Endothelial cell of umbilical vein (primary cell): ENCODE measurements at regions not wholly inside any gene's neighbourhood (a gene's known extent, or its start where the extent isn't known, plus 50 kb on each side); places are given as distances from the start of the nearest gene placed in this dataset.

Experiments used
- BruUV-seq: library from RNA; stranded (reverse); fragments of 400-500 nt; replicated peaks from 2 replicates; lab custom pipeline; 2021; lab: Mats Ljungman, UMichigan
- CTCF ChIA-PET: fragments of 300-600, 350-600 bp; sonication (Branson Sonifier 250); formaldehyde crosslinking; loops from one replicate; lab custom pipeline; 2021; ENCODE audit warnings: antibody characterized with exemption, inconsistent platforms; lab: Charles Lee
- POLR2A ChIA-PET: fragments of 300-600, 350-600 bp; sonication (Branson Sonifier 250); formaldehyde crosslinking; loops from one replicate; lab custom pipeline; 2021; ENCODE audit warnings: antibody characterized with exemption, inconsistent platforms; lab: Charles Lee
- DNase-seq: peaks from one replicate; pipeline ENCODE4 v3.0.0-alpha.2; 2011; ENCODE audit warnings: low read depth, low spot score
- FAIRE-seq: peaks from 2 replicates; lab custom pipeline; 2011; peaks lifted over from hg19 to GRCh38; lab: Jason Lieb, UNC
- H2AFZ ChIP-seq: 2 replicates; pipeline ENCODE4 v1.6.0; 2012; ENCODE audit warnings: low read depth, low read length, control low read depth, inconsistent platforms
- H3K27ac ChIP-seq: 2 replicates; pipeline ENCODE4 v1.5.1; 2011; ENCODE audit warnings: low read depth, mild to moderate bottlenecking, control low read depth, low read length, moderate library complexity; ENCODE audit not compliant: insufficient read depth
- H3K27me3 ChIP-seq, 2 experiments: 2 replicates each; pipeline versions ENCODE4 v1.6.0 to v1.6.1; 2011; ENCODE audit warnings: low read length in 2 of 2, mixed read lengths in 1 of 2; ENCODE audit not compliant: control insufficient read depth in 2 of 2, insufficient read depth in 2 of 2
- H3K36me3 ChIP-seq, 2 experiments: 2 replicates in 1 of 2; 3 replicates in 1 of 2; pipeline ENCODE4 v1.5.1; 2011; ENCODE audit warnings: low read length in 2 of 2, mild to moderate bottlenecking in 1 of 2, moderate library complexity in 1 of 2; ENCODE audit not compliant: control insufficient read depth in 2 of 2, insufficient read depth in 2 of 2; ENCODE audit errors: extremely low read depth in 1 of 2
- H3K4me1 ChIP-seq: 3 replicates; pipeline ENCODE4 v1.5.1; 2011; ENCODE audit warnings: mild to moderate bottlenecking, low read length; ENCODE audit not compliant: control insufficient read depth, insufficient read depth; ENCODE audit errors: extremely low read depth
- H3K4me2 ChIP-seq: 2 replicates; pipeline ENCODE4 v1.6.1; 2011; ENCODE audit warnings: low read length, control low read depth, mixed read lengths; ENCODE audit not compliant: insufficient read depth
- H3K4me3 ChIP-seq, 3 experiments: fragments of 200-600 bp in 1 of 3; sonication (generic), shearing (Covaris generic) in 1 of 3; replicated peaks in 1 of 3; 2 replicates each; pipeline ENCODE4 v1.5.1; 2011 to 2016; ENCODE audit warnings: control low read depth in 3 of 3, low read length in 3 of 3, mild to moderate bottlenecking in 2 of 3, inconsistent platforms in 1 of 3, low read depth in 1 of 3, moderate library complexity in 1 of 3; ENCODE audit not compliant: insufficient read depth in 1 of 3
- H3K79me2 ChIP-seq: 2 replicates; pipeline ENCODE4 v1.6.0; 2012; ENCODE audit warnings: low read length, inconsistent platforms; ENCODE audit not compliant: control insufficient read depth, insufficient read depth
- H3K9ac ChIP-seq: replicated peaks from 2 replicates; pipeline ENCODE3; 2011; ENCODE audit warnings: low read length, control low read depth; ENCODE audit not compliant: insufficient read depth; ENCODE audit errors: extremely low read depth
- H3K9me1 ChIP-seq: replicated peaks from 3 replicates; pipeline ENCODE4 v1.6.0; 2011; ENCODE audit warnings: mild to moderate bottlenecking, low read length; ENCODE audit not compliant: control insufficient read depth, insufficient read depth; ENCODE audit errors: extremely low read depth
- H3K9me3 ChIP-seq: replicated peaks from 2 replicates; pipeline ENCODE4 v1.5.1; 2012; ENCODE audit warnings: low read length, inconsistent platforms; ENCODE audit not compliant: control insufficient read depth, insufficient read depth
- H4K20me1 ChIP-seq: replicated peaks from 2 replicates; pipeline ENCODE3; 2011; ENCODE audit warnings: mild to moderate bottlenecking, low read length; ENCODE audit not compliant: control insufficient read depth, insufficient read depth; ENCODE audit errors: extremely low read depth
- CTCF ChIP-seq, 2 donors: IDR thresholded peaks; 1 replicate in 1 of 2; 2 replicates in 1 of 2; pipeline ENCODE4 v1.5.1; 2011; ENCODE audit warnings: low read length in 2 of 2, mild to moderate bottlenecking in 2 of 2, moderate library complexity in 2 of 2, control low read depth in 1 of 2, inconsistent platforms in 1 of 2, low read depth in 1 of 2; ENCODE audit not compliant: insufficient read depth in 1 of 2; ENCODE audit errors: extremely low read depth in 1 of 2
- EZH2 ChIP-seq: IDR thresholded peaks from 2 replicates; pipeline ENCODE4 v1.6.1; 2012; ENCODE audit warnings: borderline replicate concordance, low read depth, mild to moderate bottlenecking, moderate library complexity, low read length, inconsistent platforms; ENCODE audit not compliant: severe bottlenecking
- FOS ChIP-seq: IDR thresholded peaks from 2 replicates; pipeline ENCODE4 v1.6.1; 2011; ENCODE audit warnings: mild to moderate bottlenecking, low read length, moderate library complexity, borderline replicate concordance; ENCODE audit not compliant: insufficient read depth
- GATA2 ChIP-seq: IDR thresholded peaks from 2 replicates; pipeline ENCODE4 v1.7.0; 2011; ENCODE audit warnings: low read depth, mild to moderate bottlenecking, moderate library complexity, mixed read lengths, low read length; ENCODE audit not compliant: insufficient read length, insufficient read depth
- JUN ChIP-seq: IDR thresholded peaks from 2 replicates; pipeline ENCODE4 v1.6.1; 2011; ENCODE audit warnings: borderline replicate concordance, low read depth; ENCODE audit not compliant: insufficient read length, insufficient read depth
- MAX ChIP-seq: IDR thresholded peaks from 2 replicates; pipeline ENCODE4 v1.6.1; 2011; ENCODE audit not compliant: insufficient read depth, insufficient read length
- MYC ChIP-seq: IDR thresholded peaks from one replicate; pipeline ENCODE4 v1.6.1; 2011; ENCODE audit warnings: mild to moderate bottlenecking, low read depth, low read length
- POLR2A ChIP-seq: IDR thresholded peaks from 2 replicates; pipeline ENCODE4 v1.6.1; 2012; ENCODE audit warnings: low read depth, mild to moderate bottlenecking, control low read depth, low read length
- POLR2AphosphoS5 ChIP-seq: IDR thresholded peaks from 2 replicates; pipeline ENCODE4 v1.6.1; 2012; ENCODE audit warnings: low read depth, mild to moderate bottlenecking, control low read depth, low read length, moderate library complexity; ENCODE audit not compliant: insufficient read depth
- dilution Hi-C: fragments of 300-500 bp; cut with MboI; formaldehyde crosslinking; loops from one replicate; pipeline ENCODE4 v1.15.0; 2019; ENCODE audit warnings: low sequenced_read_pairs; ENCODE audit not compliant: extremely low pct_ligation_motif_present
- intact Hi-C: fragments of 100-400 bp; cut with micrococcal nuclease; formaldehyde crosslinking; loops from one replicate; pipeline ENCODE4 v1.10.0; 2022

- TF ChIP-seq FOS (no peak), JUN (no peak), POLR2AphosphoS5 (no peak), GATA2 (no peak), POLR2A (no peak), MYC (no peak), MAX (no peak), CTCF (IDR thresholded peaks at IDR 0.05; ENCODE audit: extremely low read depth in 1 of 2, insufficient read depth in 1 of 2, low read depth in 1 of 2, low read length in 2 of 2) (no peak), EZH2 (no peak)
- Histone ChIP-seq H3K4me1 (no peaks in the 10 kb centered on the region), H3K27ac (no peak overlapping the region), H3K9ac (no peak overlapping the region), H3K9me1 (no peaks in the 10 kb centered on the region), H3K79me2 (no peaks in the 10 kb centered on the region), H2AFZ (no peak overlapping the region), H3K27me3 (no peaks in the 10 kb centered on the region), H4K20me1 (no peaks in the 10 kb centered on the region), H3K4me3 (no peak overlapping the region), H3K4me2 (no peak overlapping the region), H3K9me3 (no peaks in the 10 kb centered on the region), H3K36me3 (no peaks in the 10 kb centered on the region)
- no TSS peak for BruUV-seq
- ChIA-PET POLR2A (no interaction called here), CTCF (no interaction called here)
- dilution Hi-C loops (no loop called here), intact Hi-C loops (no loop called here)
- FAIRE-seq (no peak), DNase-seq (no peak)
These were observed 484.7 kb downstream of the INSC start for GRCh38 chr11:15599376-15599775.
